ENCODE measurements at regions not wholly inside any gene's neighbourhood (a gene's known extent, or its start where the extent isn't known, plus 50 kb on each side); places are given as distances from the start of the nearest gene placed in this dataset.

- intact Hi-C loops (cut with DNase I), result no loop called here
- no peak overlapping the region for H3K4me3 ChIP-seq
- no peak for DNase-seq
- H3K27me3 ChIP-seq, result no peaks in the 10 kb centered on the region
- H3K36me3 ChIP-seq, result no peaks in the 10 kb centered on the region
- no peak overlapping the region for H3K27ac ChIP-seq
- H3K9me3 ChIP-seq, result no peaks in the 10 kb centered on the region
- H3K4me1 ChIP-seq, result no peaks in the 10 kb centered on the region
- H3K9ac ChIP-seq (ENCODE audit: low read depth in 2 of 2, low read length in 2 of 2), result no peak overlapping the region
- no peak for TF ChIP-seq CTCF (IDR thresholded peaks at IDR 0.05)
Observed at GRCh38 chr3:168806871-168807270, 711.1 kb upstream of the GOLIM4 start.

GRCh38 chr3:168803536-168803935, 707.8 kb upstream of the GOLIM4 start:
- intact Hi-C loops (cut with DNase I), result no loop called here
- DNase-seq, result no peak
- TF ChIP-seq CTCF (IDR thresholded peaks at IDR 0.05), result no peak
- Histone ChIP-seq H3K9me3 (no peaks in the 10 kb centered on the region), H3K27me3 (no peaks in the 10 kb centered on the region), H3K4me3 (no peak overlapping the region), H3K36me3 (no peaks in the 10 kb centered on the region), H3K9ac (ENCODE audit: low read depth in 2 of 2, low read length in 2 of 2) (no peak overlapping the region), H3K4me1 (no peaks in the 10 kb centered on the region), H3K27ac (no peak overlapping the region)

- H3K4me3 ChIP-seq, result no peak overlapping the region
- no peak for TF ChIP-seq CTCF (IDR thresholded peaks at IDR 0.05)
- no peaks in the 10 kb centered on the region for H3K36me3 ChIP-seq
- no peaks in the 10 kb centered on the region for H3K9me3 ChIP-seq
- H3K27me3 ChIP-seq, result no peaks in the 10 kb centered on the region
- intact Hi-C loops (cut with DNase I), result no loop called here
- H3K9ac ChIP-seq (ENCODE audit: low read depth in 2 of 2, low read length in 2 of 2), result no peak overlapping the region
- H3K27ac ChIP-seq, result no peak overlapping the region
- H3K4me1 ChIP-seq, result no peaks in the 10 kb centered on the region
- no peak for DNase-seq
Observed at GRCh38 chr3:168802766-168803165, 707.0 kb upstream of the GOLIM4 start.

- Histone ChIP-seq H3K36me3 (no peaks in the 10 kb centered on the region), H3K27ac (no peak overlapping the region), H3K4me1 (no peaks in the 10 kb centered on the region), H3K4me3 (no peak overlapping the region), H3K9ac (ENCODE audit: low read depth in 2 of 2, low read length in 2 of 2) (no peak overlapping the region), H3K9me3 (no peaks in the 10 kb centered on the region), H3K27me3 (no peaks in the 10 kb centered on the region)
- intact Hi-C loops (cut with DNase I), result no loop called here
- TF ChIP-seq CTCF (IDR thresholded peaks at IDR 0.05), result no peak
- DNase-seq, result no peak
Observed at GRCh38 chr3:168801794-168802193, 706.1 kb upstream of the GOLIM4 start.

GRCh38 chr3:168796339-168796738, 700.6 kb upstream of the GOLIM4 start:
- Histone ChIP-seq H3K27me3 (no peaks in the 10 kb centered on the region), H3K4me1 (no peaks in the 10 kb centered on the region), H3K36me3 (no peaks in the 10 kb centered on the region), H3K9me3 (no peaks in the 10 kb centered on the region), H3K27ac (no peak overlapping the region), H3K4me3 (no peak overlapping the region), H3K9ac (ENCODE audit: low read depth in 2 of 2, low read length in 2 of 2) (no peak overlapping the region)
- TF ChIP-seq CTCF (IDR thresholded peaks at IDR 0.05), result no peak
- no peak for DNase-seq
- intact Hi-C loops (cut with DNase I), result no loop called here

- H3K27me3 ChIP-seq, result no peaks in the 10 kb centered on the region
- no peaks in the 10 kb centered on the region for H3K36me3 ChIP-seq
- H3K4me1 ChIP-seq, result no peaks in the 10 kb centered on the region
- no peak for DNase-seq
- H3K9ac ChIP-seq (ENCODE audit: low read depth in 2 of 2, low read length in 2 of 2), result no peak overlapping the region
- TF ChIP-seq CTCF (IDR thresholded peaks at IDR 0.05), result no peak
- intact Hi-C loops (cut with DNase I), result no loop called here
- no peak overlapping the region for H3K27ac ChIP-seq
- H3K9me3 ChIP-seq, result no peaks in the 10 kb centered on the region
- H3K4me3 ChIP-seq, result no peak overlapping the region
Observed at GRCh38 chr3:168794427-168794826, 698.7 kb upstream of the GOLIM4 start.
